Neural cell (in vitro differentiated cells): ENCODE measurements at regions not wholly inside any gene's neighbourhood (a gene's known extent, or its start where the extent isn't known, plus 50 kb on each side); places are given as distances from the start of the nearest gene placed in this dataset.

Source experiments
- CTCF ChIP-seq: fragments of 450-650 bp; IDR thresholded peaks from 2 replicates; pipeline ENCODE4 v1.5.1; 2014; ENCODE audit warnings: antibody characterized with exemption, mild to moderate bottlenecking, moderate library complexity; ENCODE audit not compliant: poor library complexity, severe bottlenecking
- EP300 ChIP-seq: fragments of 450-650 bp; conservative IDR thresholded peaks from 2 replicates; pipeline ENCODE4 v1.6.1; 2014; ENCODE audit warnings: antibody characterized with exemption, mild to moderate bottlenecking, moderate library complexity; ENCODE audit not compliant: poor library complexity, severe bottlenecking
- EZH2 ChIP-seq: fragments of 200-600, 300-800 bp; shearing (Covaris generic), sonication (generic); IDR thresholded peaks from 2 replicates; pipeline ENCODE4 v1.6.1; 2014; ENCODE audit warnings: antibody characterized with exemption, low read length, borderline replicate concordance, mild to moderate bottlenecking; ENCODE audit not compliant: insufficient read depth, poor library complexity, severe bottlenecking
- MXI1 ChIP-seq: fragments of 450-650 bp; conservative IDR thresholded peaks from 2 replicates; pipeline ENCODE4 v1.6.1; 2014; ENCODE audit warnings: antibody characterized with exemption, mild to moderate bottlenecking; ENCODE audit not compliant: poor library complexity, severe bottlenecking
- RAD21 ChIP-seq: fragments of 450-650 bp; conservative IDR thresholded peaks from 2 replicates; pipeline ENCODE4 v1.6.1; 2014; ENCODE audit warnings: antibody characterized with exemption, mild to moderate bottlenecking, moderate library complexity
- REST ChIP-seq: IDR thresholded peaks from 2 replicates; pipeline ENCODE4 v1.6.1; 2012; ENCODE audit warnings: borderline replicate concordance
- TAF1 ChIP-seq: IDR thresholded peaks from 2 replicates; pipeline ENCODE4 v1.6.1; 2012; ENCODE audit warnings: low read depth

- TF ChIP-seq CTCF = no peak
- no peak for TF ChIP-seq REST
- TF ChIP-seq EP300 = no peak
- TF ChIP-seq RAD21 = no peak
- no peak for TF ChIP-seq EZH2
- no peak for TF ChIP-seq TAF1
- TF ChIP-seq MXI1 = no peak
Observed at GRCh38 chr5:67317603-67318002, 121.0 kb upstream of the CD180 start.
